Fibroblast of skin of scalp (primary cell): ENCODE measurements at regions not wholly inside any gene's neighbourhood (a gene's known extent, or its start where the extent isn't known, plus 50 kb on each side); places are given as distances from the start of the nearest gene placed in this dataset.
"Not testable (repeated sequence)": the region's sequence is repeated elsewhere in the genome, so short reads cannot be mapped to it uniquely, and the experiment has no call there.

Experiments
- DNase-seq: peaks from one replicate; pipeline ENCODE4 v3.0.0-alpha.2; 2013

DNA sequence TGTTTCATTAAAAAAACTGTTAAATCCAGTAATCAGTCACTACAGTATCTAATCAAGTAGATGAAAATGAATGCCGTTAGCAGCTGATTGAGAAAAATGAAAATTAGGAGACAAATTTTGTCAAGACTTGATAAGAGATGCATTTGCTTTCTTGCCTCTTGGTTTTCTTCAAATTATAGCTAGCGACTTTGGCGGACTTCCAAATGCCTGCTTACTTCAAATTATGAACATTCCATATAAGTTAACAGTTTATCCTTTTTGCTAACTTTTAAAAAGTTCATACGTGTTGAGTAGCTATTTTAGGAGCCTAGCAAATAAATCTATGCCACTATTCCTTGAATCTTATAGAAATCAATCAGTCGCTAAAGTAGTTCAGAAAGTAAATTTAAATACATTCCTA lies 58.8 kb downstream of the PPP4R3C start:
- DNase-seq: no peak

- no peak for DNase-seq
These were observed 64.0 kb downstream of the PPP4R3C start for GRCh38 chrX:27399146-27399456.

DNA sequence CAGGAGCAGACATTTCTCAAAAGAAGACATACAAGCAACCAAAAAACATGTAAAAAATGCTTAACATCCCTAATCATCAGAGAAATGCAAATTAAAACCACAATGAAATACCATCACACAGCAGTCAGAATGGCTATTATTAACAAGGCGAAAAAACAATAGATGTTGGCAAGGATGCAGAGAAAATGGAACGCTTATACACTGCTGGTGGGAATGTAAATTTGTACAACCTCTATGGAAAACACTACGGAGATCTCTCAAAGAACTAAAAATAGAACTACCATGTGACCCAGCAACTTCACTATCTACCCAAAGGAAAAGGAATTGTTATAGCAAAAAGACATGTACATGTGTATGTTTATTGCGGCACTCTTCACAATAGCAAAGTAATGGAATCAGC lies 71.5 kb downstream of the PPP4R3C start:
- peak; percentile 66 for DNase-seq

DNA sequence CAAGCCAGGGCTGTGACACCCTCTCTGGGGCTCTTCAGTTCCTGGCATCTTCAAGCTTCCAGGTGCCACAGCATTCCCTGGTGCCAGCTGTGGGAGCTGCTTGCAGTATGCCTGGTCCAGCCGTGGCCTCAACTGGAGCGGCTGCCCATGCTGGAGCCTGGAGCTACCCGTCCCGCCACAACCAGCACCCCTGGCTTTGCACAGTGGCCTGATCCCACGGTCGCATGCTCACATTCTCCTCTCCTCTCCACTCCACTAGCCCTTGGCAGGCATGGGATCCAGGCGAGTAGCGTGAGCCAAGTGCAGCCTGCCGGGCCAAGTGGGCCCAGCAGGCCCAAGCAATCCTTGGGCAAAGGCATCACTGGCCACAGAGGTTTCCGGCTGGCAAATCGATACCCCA lies 81.7 kb downstream of the PPP4R3C start:
- no peak for DNase-seq

GRCh38 chrX:27380163-27380845 lies 82.8 kb downstream of the PPP4R3C start:
- no peak for DNase-seq

GRCh38 chrX:27354021-27354420 lies 109.1 kb downstream of the PPP4R3C start:
- no peak for DNase-seq

DNA sequence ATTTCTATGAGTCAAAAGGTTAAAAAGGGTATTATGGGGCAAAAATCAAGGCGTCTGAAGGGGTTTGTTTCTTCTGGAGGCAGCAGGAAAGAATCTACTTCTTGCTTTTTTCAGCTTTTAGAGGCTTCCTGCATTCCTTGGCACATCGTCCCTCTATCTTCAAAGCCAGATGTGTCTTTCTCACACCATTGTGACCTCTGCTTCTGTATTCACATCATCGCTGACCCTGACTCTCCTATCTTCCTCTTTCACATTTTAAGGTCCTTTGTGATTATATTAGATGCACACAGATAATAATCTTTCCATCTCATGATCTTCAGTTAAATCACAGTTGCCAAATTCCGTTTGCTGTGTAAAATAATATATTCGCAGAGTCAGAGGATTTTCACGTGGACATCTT lies 112.7 kb downstream of the PPP4R3C start:
- no peak for DNase-seq

GRCh38 chrX:27336466-27337091 lies 126.6 kb downstream of the PPP4R3C start:
- DNase-seq: peak; percentile 19

DNA sequence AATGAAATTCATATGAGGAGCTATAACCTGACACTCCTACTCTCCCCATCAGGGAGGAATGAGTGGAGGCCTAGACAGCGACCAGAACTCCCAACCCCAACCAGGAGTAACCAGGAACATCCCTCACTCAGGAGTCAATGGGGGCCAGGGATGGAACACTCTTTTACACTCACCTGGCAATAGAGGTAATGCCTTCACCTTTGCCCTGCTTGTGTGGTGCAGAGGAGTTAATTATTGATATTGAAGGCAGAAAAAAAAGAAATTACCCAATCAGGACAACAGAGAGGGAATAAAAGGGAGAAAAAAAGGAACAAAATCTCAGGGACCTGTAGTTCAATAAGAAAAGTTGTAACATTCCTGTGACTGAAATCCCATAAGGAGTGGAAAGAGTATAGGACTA lies 141.5 kb downstream of the PPP4R3C start:
- DNase-seq: no peak

- DNase-seq: no peak
These were observed 153.7 kb downstream of the PPP4R3C start for GRCh38 chrX:27309406-27309805.

DNA sequence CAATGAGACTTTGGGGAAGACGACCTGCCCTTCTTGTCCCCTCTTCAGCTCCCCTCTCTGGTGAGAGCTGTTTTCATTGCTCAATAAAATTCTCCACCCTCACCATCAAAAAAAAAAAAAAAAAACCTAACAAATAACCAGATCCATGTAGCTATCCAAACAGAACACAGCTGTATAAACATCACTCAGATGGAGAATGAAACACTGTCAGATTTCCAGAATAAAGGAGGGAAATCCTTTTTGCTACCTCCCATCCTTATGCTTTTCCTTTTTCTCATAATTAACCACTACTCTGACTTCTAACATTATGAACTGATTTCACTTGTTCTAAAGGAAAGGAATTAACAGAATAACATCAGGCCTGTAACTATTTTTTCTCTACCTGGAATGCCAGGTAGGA lies 155.6 kb downstream of the PPP4R3C start:
- DNase-seq: no peak

DNA sequence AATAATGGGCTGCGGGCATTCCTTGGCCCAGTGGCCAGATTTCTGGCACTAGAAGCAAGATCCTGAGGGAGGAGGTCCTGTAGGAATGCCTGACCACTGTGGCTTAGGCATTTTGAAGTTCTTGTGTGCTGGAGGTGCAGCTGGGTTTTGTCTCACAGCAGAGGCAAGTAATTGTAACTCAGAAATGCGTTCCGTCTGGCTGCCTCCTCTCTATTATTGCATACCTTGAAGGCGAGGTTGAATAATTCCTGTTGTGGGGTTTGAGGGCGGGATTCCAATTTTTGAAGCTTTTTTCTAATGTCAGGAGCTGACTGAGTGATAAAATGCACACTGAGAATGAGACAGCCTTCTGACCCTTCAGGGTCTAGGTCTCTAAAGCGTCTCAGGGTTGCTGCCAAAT lies 170.6 kb downstream of the PPP4R3C start:
- DNase-seq: not testable (repeated sequence)

GRCh38 chrX:27276751-27277150 lies 186.4 kb downstream of the PPP4R3C start:
- peak; percentile 0 for DNase-seq

DNA sequence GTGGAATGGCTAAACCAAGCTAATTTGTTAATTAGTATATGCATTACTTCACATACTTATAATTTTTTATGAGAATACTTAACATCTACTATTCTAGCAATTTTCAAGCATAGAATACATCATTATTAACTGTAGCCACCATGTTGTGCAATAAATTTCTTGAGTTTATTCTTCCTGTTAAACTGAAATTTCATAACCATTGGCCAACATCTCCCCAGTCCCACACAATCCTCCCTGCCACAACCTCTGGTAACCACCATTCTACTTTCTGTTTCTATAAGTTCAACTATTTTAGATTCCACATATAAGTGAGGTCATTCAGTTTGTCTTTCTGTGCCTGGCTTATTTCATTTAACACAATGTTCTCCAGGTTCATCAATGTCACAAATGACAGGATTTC lies 208.5 kb downstream of the PPP4R3C start:
- no peak for DNase-seq

- DNase-seq: no peak
These were observed 211.8 kb downstream of the PPP4R3C start for GRCh38 chrX:27251369-27251768.

DNA sequence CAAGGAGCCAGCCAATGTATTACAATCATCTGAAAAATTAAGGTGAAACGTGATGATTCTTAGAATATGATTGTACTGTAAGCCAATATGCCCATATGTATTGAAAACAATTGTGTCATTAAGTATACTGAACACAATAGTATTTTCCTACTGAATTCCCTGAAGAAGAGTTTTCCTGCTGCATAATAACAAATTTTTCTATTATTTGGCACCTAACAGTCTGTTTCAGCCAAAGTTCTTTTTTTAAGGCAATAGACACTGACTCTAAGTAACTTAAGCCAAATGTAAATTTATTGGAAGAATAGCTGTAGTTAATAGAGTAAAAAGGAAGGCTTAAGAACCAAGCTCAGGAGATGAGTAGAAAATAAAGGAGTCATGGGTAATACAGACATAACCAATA lies 220.6 kb downstream of the PPP4R3C start:
- no peak for DNase-seq

- DNase-seq: no peak
These were observed 221.2 kb downstream of the PPP4R3C start for GRCh38 chrX:27241981-27242380.

DNA sequence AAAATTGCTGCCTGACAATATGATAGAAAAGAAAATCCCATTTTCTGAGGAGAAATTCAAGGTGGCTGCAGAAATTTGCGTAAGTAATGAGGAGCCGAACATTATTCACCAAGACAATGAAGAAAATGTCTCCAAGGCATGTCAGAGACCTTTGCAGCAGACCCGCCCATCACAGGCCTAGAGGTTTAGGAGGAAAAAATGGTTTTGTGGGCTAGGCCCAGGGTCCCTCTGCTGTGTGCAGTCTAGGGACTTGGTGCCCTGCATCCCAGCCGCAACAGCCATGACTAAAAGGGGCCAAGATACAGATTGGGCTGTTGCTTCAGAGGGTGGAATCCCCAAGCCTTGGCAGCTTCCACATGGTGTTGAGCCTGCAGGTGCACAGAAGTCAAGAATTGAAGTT lies 223.1 kb downstream of the PPP4R3C start:
- DNase-seq: not testable (repeated sequence)

DNA sequence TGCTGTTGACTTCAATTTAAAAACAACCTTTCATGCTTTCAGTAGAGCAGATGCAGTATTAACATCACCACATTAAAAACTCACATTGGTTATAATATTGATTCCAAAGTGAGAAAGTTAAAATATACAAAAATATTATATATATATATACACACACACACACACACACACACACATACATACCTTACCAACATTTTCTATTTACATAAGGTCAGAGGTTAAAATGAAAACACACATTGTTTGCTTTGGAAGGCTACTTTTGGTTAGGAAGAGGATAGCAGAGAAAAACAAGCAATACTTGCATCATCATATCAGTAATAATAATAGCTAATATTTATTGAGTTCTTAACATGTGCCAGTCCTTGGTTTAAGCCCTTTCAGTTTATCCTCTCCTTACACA lies 226.5 kb downstream of the PPP4R3C start:
- DNase-seq: no peak

DNA sequence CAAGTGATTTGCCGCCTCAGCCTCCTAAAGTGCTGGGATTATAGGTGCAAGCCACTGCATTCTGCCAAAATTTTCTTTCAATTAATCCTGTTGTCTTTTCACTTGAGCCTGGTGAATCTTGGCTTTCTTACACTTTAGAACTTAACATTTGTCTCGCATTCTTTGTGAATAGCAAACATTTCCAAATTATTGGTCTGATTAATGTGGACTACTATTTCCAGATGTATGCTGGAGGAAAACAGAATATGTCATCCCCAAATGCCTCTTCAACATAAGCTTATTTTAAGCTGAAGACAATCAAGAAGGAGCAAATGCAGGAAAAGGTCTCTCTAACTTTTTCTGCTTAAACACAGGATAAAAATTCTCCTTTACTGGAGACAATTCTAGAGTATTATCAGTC lies 233.4 kb downstream of the PPP4R3C start:
- DNase-seq: no peak

- DNase-seq: no peak
These were observed 240.5 kb downstream of the PPP4R3C start for GRCh38 chrX:27222661-27223060.

GRCh38 chrX:27186671-27187070 lies 276.5 kb downstream of the PPP4R3C start:
- DNase-seq: peak; percentile 30

DNA sequence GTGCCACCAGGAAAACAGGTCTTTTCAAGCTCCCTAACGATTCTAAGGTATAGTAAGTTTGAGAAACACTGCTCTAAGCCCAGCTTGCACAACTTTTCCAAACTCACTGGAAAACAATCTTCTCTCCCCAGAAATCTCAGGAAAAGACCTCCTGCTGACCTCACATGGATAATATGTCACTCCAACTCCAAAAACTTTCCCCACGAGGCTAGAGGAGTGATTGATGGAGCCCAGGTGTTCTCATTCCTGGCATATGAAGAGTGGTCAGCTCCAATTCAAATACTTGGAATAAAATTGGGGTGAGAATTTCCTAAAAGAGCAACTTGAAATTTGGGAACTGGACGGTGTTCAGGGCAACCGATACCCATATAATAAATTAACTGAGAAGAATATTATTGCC lies 299.9 kb downstream of the PPP4R3C start:
- no peak for DNase-seq

DNA sequence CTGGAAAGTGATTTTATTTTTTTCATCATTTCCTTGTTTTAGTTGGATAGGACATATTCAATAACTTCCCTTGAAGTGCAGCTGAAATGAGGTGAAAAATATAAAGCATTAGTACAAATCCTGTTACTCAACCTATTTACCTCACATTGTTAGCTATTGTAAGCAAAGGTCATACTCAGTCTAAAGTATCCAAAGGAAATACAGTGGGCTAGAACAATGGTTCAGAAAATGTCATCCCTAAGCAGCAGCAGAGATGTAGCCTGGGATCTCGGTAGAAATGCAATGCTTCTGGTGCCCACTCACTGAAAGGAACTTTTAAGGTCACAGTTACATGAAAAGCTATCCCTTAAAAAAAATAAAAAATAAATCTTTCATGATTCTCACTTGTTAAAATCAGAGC lies 300.6 kb downstream of the PPP4R3C start:
- no peak for DNase-seq

DNA sequence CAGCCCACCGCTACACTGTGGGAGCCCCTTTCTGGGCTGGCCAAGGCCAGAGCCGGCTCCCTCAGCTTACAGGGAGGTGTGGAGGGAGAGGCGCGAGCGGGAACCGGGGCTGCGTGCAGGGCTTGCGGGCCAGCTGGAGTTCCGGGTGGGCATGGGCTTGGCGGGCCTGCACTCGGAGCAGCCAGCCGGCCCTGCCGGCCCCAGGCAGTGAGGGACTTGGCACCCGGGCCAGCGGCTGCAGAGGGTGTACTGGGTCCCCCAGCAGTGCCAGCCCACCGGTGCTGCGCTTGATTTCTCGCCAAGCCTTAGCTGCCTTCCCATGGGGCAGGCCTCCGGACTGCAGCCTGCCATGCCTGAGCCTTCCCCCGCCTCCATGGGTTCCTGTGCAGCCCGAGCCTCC lies 306.2 kb downstream of the PPP4R3C start:
- DNase-seq: not testable (repeated sequence)
